IMR-90 (cell line): ENCODE measurements at regions not wholly inside any gene's neighbourhood (a gene's known extent, or its start where the extent isn't known, plus 50 kb on each side); places are given as distances from the start of the nearest gene placed in this dataset.

ENCODE experiments used
- FOS ChIP-seq: fragments of 150-350 bp; IDR thresholded peaks from 2 replicates; pipeline ENCODE4 v1.6.1; 2016; ENCODE audit warnings: low read depth, low read length
- MAZ ChIP-seq: IDR thresholded peaks from 2 replicates; pipeline ENCODE4 v1.6.1; 2012; ENCODE audit warnings: low read depth, mild to moderate bottlenecking, low read length, improper control_type of control experiment, moderate library complexity, borderline replicate concordance
- POLR2A ChIP-seq: IDR thresholded peaks from 2 replicates; pipeline ENCODE4 v1.6.1; 2012; ENCODE audit warnings: mild to moderate bottlenecking, low read depth, low read length
- RAD21 ChIP-seq: IDR thresholded peaks from 2 replicates; pipeline ENCODE4 v1.6.1; 2012; ENCODE audit warnings: low read length, improper control_type of control experiment
- RCOR1 ChIP-seq: IDR thresholded peaks from 2 replicates; pipeline ENCODE4 v1.6.1; 2012; ENCODE audit warnings: mild to moderate bottlenecking, low read length, improper control_type of control experiment; ENCODE audit not compliant: insufficient replicate concordance
- TF ChIP-seq, protein P1 (sequence below): conservative IDR thresholded peaks from 2 replicates; pipeline ENCODE4 v1.5.1; 2012; ENCODE audit warnings: mild to moderate bottlenecking, low read depth, low read length, improper control_type of control experiment
- TF ChIP-seq, protein P2 (sequence below): fragments of 150-350 bp; IDR thresholded peaks from 2 replicates; pipeline ENCODE4 v1.6.1; 2017; ENCODE audit warnings: mild to moderate bottlenecking, antibody characterized with exemption, low read length, low read depth

DNA sequence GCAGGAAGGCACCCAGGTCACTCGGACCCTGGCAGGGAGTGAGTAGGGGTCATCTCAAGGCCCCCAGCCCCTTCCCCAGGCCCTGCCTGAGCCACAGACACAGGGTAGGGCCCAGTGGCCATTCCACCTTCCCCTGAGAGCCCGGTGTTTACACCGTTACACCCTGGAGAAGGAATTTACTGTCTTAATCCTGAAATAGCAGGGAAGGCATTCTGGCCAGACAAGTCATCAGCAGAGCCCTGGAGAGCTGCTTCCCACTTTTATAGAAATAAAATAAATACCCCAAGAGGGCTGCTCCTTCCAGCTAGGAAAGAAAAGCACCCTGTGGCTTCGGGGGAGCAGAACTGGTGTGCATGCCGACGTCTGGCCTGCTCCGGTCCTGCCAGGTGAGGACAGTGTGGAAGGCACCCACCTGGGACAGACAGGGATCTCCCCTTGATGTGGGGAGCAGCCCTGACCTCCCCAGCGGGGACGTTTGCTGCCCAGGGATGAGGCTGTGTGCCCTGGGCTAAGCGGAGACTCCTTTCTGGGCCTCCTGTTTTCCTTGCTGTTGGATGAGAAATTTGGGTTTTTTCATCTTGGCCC is 180.0 kb downstream of the MN1 start:
- TF ChIP-seq, protein P1, sequence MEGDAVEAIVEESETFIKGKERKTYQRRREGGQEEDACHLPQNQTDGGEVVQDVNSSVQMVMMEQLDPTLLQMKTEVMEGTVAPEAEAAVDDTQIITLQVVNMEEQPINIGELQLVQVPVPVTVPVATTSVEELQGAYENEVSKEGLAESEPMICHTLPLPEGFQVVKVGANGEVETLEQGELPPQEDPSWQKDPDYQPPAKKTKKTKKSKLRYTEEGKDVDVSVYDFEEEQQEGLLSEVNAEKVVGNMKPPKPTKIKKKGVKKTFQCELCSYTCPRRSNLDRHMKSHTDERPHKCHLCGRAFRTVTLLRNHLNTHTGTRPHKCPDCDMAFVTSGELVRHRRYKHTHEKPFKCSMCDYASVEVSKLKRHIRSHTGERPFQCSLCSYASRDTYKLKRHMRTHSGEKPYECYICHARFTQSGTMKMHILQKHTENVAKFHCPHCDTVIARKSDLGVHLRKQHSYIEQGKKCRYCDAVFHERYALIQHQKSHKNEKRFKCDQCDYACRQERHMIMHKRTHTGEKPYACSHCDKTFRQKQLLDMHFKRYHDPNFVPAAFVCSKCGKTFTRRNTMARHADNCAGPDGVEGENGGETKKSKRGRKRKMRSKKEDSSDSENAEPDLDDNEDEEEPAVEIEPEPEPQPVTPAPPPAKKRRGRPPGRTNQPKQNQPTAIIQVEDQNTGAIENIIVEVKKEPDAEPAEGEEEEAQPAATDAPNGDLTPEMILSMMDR = no peak
- TF ChIP-seq POLR2A (no peak), RAD21 (no peak), MAZ (no peak), FOS (no peak), RCOR1 (no peak)
- TF ChIP-seq, protein P2, sequence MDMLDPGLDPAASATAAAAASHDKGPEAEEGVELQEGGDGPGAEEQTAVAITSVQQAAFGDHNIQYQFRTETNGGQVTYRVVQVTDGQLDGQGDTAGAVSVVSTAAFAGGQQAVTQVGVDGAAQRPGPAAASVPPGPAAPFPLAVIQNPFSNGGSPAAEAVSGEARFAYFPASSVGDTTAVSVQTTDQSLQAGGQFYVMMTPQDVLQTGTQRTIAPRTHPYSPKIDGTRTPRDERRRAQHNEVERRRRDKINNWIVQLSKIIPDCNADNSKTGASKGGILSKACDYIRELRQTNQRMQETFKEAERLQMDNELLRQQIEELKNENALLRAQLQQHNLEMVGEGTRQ = no peak
